ENCODE measurements at regions not wholly inside any gene's neighbourhood (a gene's known extent, or its start where the extent isn't known, plus 50 kb on each side); places are given as distances from the start of the nearest gene placed in this dataset.
"Not testable (repeated sequence)": the region's sequence is repeated elsewhere in the genome, so short reads cannot be mapped to it uniquely, and the experiment has no call there.

GRCh38 chr7:34333184-34333583 is 324.8 kb upstream of the NPSR1 start:
- no peak for DNase-seq (ENCODE audit: low read depth)

GRCh38 chr7:34333925-34334324 is 324.1 kb upstream of the NPSR1 start:
- DNase-seq (ENCODE audit: low read depth): no peak

- no peak for DNase-seq (ENCODE audit: low read depth)
Measured at GRCh38 chr7:34337163-34337562, 320.9 kb upstream of the NPSR1 start.

DNA sequence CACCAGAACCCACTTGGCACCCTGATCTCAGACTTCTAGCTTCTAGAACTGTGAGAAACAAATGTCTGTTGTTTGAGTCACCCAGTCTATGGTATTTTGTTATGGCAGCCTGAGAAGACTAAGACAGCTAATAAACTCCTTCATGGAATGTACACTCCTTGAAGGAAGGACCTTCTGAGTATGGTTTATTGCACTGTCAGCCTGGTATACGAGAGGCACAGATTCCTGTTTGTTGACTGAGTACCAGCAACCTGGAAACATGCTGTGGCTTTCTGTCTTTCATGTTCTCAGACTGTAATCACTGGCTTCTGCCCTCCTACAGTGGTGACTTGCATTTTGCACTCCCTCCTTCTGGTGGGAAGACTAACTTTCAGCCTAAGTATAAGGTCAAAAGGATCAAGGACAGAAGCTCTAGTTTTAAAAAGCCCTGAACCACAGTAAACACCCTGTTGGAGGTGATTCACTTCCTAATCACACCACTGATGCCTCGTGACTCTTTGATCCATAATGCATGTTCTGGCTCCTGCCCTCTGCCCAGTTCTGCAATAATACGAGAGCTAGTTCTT is 319.0 kb upstream of the NPSR1 start:
- no peak for DNase-seq (ENCODE audit: low read depth)

- DNase-seq (ENCODE audit: low read depth): no peak
Measured at GRCh38 chr7:34341326-34341725, 316.7 kb upstream of the NPSR1 start.

DNA sequence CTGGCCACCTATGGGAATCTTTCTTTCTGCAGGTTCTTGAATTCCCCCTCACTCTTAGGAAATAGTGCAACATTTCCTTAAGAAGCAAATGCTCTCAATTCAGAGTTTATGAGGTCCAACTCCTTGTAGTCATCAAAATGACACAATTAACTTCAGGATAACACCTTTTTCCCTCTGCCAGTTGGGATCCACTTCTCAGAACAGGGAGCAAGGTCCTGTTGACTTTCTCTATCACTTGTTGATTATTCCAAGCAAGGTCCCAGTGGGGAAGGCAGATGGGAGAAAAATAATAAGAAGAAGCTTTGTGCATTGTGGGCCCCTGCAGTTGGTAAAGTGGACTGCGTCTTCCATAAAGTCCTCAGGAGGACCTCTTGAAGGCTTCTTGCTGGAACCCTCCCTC is 315.6 kb upstream of the NPSR1 start:
- DNase-seq (ENCODE audit: low read depth): no peak

- DNase-seq (ENCODE audit: low read depth): no peak
Measured at GRCh38 chr7:34343667-34344066, 314.4 kb upstream of the NPSR1 start.

DNA sequence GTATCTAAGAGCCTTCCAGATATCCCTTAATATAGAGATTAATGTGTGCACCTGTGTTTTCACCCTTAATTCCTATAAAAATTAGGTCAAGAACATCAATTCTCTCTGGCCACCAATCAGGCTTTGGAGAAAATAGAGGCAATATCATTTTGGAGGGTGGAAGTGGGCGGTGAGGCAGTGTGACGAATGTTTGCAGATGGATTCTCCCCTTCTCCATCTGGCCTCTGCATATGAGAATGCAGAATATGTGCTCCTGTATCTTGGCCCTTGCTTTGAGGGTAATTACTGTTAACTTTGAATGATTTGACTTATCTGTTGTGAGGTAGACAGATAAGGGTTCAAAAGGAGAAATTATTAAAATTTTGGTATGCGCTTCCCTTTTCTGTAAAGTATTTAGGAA is 304.0 kb upstream of the NPSR1 start:
- no peak for DNase-seq (ENCODE audit: low read depth)

GRCh38 chr7:34354899-34355298 is 303.1 kb upstream of the NPSR1 start:
- no peak for DNase-seq (ENCODE audit: low read depth)

GRCh38 chr7:34357068-34357467 is 300.9 kb upstream of the NPSR1 start:
- DNase-seq (ENCODE audit: low read depth): no peak

- DNase-seq (ENCODE audit: low read depth): no peak
Measured at GRCh38 chr7:34357946-34358345, 300.1 kb upstream of the NPSR1 start.

DNA sequence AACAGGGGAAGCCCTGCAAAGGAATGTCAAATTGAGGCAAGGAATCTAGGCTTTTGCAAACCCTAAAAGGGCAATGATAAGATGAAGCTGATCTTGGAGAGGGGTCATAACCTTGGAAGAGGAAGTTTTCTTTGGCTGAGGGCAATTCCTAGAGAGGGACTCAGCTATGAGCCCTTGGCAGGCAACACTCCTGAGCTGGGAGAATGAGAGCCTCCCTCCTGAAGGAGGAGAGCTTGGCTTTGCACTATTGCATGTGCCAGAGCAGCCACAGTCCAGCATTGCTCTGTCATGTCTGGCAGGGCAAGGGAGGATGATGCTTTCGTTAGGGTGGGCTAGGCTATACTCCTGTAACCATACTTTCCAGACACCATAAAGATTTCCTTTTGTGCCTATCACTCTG is 299.4 kb upstream of the NPSR1 start:
- DNase-seq (ENCODE audit: low read depth): not testable (repeated sequence)

- DNase-seq (ENCODE audit: low read depth): no peak
Measured at GRCh38 chr7:34361663-34362250, 296.3 kb upstream of the NPSR1 start.

GRCh38 chr7:34362621-34363020 is 295.4 kb upstream of the NPSR1 start:
- no peak for DNase-seq (ENCODE audit: low read depth)

- no peak for DNase-seq (ENCODE audit: low read depth)
Measured at GRCh38 chr7:34364130-34364529, 293.9 kb upstream of the NPSR1 start.

DNA sequence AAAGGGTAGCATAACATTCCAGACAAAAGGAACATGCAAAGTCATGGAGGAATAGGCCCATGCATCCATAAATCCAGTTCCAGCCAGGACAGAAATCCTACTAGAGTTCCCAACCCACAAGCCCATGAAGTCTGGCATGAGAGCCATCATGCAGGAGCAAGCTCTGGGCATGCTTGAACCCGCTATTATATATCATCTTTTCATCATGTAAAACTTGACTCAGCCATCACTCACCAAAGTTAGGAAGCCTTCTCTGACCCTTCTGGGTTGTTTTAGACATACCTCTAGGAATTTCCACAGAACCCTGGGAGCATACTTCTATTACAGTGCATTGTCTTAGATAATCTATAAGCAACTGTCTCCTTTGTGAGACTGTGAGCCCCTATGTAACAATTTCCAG is 293.0 kb upstream of the NPSR1 start:
- DNase-seq (ENCODE audit: low read depth): no peak

GRCh38 chr7:34365611-34366010 is 292.4 kb upstream of the NPSR1 start:
- no peak for DNase-seq (ENCODE audit: low read depth)

GRCh38 chr7:34371922-34372321 is 286.1 kb upstream of the NPSR1 start:
- no peak for DNase-seq (ENCODE audit: low read depth)

DNA sequence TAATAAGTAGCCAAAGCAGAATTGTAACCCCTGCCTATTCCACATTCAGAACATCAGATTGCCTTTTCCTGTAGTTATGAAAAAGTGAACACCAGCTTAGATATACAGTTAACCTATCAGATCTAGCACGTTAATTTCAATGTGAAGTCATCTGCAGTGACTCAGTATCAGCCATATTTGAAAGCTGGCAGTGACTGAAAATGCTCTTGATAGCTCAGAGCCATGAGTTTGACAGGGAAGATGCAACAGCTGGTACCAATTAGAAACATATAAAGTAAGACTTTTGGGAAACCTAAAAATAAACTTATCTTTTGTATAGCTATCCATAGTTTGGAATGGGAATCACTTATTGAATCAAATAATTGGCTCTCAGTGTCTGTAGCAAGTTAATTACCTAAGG is 284.1 kb upstream of the NPSR1 start:
- DNase-seq (ENCODE audit: low read depth): no peak

DNA sequence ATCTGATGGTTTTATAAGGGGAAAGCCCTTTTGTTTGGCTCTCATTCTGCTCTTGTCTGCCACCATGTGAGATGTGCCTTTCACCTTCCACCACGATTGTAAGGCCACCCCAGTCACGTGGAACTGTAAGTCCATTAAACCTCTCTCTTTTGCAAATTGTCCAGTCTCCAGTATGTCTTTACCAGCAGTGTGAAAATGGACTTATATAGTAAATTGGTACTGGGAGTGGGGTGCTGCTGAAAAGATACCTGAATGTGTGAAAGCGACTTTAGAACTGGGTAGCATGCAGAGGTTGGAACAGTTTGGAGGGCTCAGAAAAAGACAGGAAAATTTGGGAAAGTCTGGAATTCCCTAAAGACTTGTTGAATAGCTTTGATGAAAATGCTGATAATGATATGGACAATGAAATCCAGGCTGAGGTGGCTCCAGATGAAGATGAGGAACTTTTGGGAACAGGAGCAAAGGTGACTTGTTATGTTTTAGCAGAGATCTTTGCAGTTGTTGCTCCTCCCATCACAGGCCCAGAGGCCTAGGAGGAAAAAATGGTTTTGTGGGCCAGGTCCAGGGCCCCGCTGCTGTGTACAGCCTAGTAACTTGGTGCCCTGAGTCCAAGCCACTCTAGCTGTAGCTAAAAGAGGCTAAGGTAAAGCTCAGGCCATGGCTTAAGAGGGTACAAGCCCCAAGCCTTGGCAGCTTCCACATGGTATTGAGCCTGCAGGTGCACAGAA is 275.7 kb upstream of the NPSR1 start:
- no peak for DNase-seq (ENCODE audit: low read depth)

DNA sequence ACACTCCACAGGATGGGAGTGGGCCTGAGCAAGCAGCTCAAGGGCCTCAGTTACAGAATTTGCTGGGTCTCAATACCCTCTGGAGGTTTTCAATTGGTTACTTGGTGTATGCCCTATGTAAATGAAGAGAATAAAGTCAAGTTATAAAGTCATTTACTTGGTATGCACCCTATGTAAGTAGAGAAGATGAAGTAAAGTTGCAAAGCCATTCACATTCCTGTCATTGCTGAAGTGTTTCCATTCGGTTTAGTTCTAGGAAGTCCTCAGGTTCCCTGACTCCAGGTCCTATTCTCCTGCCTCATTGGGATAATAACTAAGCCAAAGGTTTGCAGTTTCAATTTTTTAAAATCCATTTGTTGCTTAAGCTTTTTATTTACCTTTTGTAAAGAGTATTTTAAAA is 272.6 kb upstream of the NPSR1 start:
- no peak for DNase-seq (ENCODE audit: low read depth)

DNA sequence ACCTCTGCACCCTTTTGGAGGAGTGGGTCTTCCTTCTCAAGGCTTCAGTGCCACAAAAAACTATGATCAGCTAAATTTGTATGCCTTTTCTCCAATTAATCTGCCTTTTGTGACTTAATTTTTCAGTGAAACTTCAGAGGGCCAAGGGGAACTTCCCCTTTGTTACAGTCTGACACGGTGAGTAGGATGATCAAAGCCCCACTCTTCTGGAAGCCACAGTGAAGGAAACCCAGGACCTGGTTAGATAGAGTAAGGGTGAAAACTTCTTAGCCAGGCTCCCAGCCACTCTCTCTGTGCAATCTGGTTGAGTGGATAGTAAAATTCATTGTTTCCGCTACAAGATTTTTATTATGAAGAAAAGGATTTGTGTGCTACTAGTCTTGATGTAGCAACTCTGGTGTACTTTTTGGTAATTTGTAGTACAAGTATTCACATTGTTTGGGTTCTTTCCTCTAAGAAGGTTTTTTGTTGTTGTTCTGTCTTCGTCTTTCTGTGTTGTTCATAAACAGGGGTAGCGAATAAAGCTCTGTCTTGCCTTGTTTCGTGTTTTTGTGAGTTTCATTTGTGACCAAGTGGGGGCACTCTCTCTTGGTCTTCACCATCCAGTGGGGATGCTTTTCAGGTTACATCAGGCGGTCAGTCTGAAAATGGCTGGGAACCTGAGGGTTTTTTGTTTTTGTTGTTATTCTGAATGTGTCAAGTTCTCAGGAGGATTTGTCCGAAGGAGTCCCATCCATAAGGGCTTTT is 268.5 kb upstream of the NPSR1 start:
- no peak for DNase-seq (ENCODE audit: low read depth)

GRCh38 chr7:34390103-34390502 is 267.9 kb upstream of the NPSR1 start:
- DNase-seq (ENCODE audit: low read depth): no peak
